GM19328 (cell line): ENCODE measurements at regions not wholly inside any gene's neighbourhood (a gene's known extent, or its start where the extent isn't known, plus 50 kb on each side); places are given as distances from the start of the nearest gene placed in this dataset.

Experiments
- ATAC-seq: cut with Tn5 transposase; IDR thresholded peaks from one replicate; pipeline ENCODE4 v1.9.1; 2021; ENCODE audit warnings: mild to moderate bottlenecking, moderate library complexity; ENCODE audit not compliant: unreplicated experiment

DNA sequence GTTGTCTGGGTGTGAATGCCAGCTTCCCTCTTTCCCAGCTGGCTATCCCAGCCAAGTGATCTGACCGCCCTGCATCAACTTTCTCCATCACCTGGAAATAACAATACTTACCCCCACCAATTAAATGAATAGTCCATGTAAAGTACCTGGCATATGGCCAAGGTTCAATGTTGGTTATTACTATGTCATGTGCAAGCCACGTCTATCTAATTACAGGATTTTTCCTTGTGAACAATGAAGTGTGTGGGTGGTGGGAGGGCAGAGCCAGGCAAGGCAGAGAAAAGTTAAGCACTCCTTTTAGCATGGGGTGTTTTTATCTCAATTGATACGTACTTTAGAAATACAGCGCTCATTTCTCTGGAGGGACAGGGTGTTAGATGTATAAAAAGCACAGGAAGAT lies 121.1 kb downstream of the NHLRC3 start:
- no peak for ATAC-seq

DNA sequence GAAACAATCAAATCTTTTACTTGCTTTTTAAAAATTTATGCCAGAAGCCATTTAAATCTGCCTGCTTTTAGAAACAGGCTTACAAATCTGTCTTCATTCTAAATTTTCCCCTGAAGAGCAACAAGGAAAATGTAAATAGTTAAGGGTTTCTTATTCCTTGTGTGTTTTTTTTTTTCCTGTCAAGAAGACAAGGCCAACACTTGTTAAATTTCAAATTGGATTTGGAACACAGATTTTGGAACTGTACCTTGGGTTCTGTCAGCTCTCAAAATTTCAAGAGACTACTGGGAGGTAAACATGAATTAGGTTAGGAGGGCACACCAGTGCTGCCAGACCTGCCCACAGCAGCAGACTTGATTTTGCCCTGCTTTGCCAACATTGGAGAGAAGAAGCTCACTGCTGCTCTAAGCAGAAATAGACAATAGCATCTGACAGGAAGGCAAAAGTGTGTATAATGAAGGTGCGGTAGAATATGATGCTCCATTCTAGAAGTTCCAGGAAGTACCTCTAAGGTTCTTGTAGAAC lies 121.7 kb downstream of the NHLRC3 start:
- no peak for ATAC-seq

DNA sequence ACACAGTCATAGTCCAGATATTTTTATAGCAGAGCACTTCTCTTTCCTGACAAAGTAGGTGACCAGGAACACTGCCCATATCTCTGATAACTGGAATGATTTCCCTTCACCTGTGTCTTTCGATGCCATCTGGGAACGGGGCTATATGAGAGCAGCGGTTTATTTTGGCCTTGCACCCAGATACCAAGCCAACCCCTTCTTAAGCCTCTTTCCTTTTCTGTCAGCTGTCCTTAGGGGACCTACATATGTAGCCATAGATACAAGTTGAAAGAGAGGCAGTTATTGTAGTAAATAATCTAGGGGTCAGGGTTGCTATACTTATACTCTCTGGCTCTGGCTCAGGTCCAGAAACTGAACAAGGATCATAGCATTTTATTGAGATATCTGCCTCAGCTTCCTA lies 128.8 kb downstream of the NHLRC3 start:
- no peak for ATAC-seq

DNA sequence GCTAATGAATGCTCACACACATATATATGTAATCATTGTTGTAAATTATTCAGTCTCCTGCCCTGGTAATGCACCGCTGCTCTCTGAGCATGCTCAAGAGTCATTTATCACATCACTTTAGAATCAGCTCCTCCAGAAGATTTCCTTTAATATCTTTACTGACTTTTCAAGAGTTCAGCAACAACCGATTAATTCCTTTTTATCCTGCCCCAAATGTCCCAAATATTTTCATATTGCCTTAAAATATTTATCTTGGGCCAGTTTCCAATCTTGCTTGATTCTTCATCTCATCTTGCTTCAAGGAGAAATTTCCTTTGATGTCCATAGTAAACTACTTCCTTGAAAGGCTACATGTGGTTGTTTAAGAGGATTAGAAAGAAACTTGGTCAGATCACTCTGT lies 132.5 kb downstream of the NHLRC3 start:
- no peak for ATAC-seq

DNA sequence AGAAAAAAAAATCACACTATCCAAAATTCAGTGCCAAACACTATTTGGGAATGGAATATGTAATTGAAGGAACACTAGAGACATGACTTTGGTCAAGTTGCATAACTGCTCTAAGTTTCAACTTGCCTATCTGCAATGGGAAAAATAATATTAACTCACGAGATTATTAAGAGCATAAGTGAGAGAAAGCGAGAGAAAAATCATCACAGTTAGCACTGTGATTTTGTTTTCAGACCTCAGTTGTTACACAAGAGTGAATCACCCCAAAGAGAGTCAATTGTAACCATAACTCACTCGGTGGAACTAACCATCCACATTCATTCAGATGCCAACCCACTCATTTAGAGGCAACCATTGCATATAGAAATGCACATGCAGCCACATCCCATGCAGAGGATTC lies 147.1 kb downstream of the NHLRC3 start:
- no peak for ATAC-seq

DNA sequence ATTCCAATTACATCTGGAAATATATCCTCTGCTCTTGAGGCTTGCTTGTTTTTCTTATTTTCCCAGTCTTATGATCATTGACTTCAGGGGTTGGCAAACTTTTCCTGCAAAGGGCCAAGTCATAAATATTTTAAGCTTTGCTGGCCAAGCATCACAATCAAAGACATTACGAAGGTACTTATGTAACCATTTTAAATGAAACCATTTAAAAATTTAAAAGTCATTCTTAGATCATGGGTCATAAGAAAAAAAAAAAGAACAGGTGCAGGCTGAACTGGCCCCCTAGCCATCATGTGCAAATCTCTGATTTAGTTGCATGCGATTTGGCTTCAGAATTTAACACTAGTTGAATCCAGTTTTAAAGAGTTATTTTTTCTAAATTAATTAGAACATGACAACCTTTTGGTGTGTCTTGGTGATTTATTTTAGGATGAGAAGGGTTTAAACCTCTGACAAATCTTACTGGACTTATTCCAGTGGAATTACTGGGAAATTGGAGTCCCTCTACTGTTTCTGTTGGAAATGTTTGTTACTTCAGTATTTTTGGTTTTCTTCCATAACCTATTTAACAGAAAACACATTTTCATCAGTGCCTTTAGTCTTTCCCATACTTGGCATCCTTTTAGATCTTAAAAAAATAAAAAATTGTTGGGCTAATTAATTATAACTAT lies 148.1 kb downstream of the NHLRC3 start:
- ATAC-seq: no peak

DNA sequence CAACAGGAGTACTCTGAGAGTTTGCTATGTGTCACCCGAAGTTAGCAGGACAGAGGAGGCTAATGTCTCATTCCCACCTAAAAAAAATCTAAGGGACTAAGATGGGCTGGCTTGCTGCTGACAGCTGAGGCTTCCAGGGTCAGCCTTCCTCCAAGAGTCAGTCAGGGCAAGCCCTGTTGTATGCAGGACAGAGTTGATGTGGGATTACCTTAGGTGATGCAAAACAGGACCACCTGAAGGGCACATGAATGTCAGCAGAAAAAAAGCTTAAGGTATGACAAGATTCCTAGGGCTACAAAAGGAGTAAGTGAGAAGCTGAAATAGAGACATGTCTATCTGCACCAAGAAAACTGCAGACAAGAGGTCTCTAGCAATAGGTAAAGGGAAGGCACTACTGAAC lies 151.5 kb downstream of the NHLRC3 start:
- no peak for ATAC-seq

DNA sequence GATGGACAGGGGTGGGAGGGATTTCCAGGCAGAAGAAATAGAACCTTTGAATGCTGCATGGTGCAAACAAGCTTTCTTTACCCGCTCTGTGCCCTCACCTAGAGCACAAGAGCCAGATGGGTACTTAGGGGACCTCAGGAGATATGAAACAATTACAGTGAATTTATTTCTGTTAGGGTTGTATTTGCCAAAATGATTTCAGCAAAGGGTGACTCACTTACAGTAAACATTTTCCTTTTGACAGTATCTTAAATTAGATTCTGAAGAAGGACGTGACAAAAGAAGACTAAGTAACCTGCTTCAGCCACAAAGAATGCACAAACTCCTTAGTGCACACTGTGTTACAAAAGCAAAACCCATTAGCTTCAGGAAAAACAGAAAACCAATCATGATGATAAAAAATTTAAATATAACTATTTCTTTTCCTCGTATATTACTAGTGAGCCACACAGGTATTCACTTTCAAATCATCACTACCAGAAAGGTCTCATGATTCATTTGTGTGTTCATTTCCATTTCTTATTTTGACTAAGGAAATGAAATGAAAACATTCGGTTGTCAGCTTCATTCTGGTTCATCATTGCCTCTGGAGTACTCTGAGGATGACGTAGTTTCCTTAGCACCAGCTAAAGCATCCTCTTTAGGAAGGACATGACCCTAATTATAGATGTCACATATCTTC lies 158.8 kb downstream of the NHLRC3 start:
- ATAC-seq: no peak

DNA sequence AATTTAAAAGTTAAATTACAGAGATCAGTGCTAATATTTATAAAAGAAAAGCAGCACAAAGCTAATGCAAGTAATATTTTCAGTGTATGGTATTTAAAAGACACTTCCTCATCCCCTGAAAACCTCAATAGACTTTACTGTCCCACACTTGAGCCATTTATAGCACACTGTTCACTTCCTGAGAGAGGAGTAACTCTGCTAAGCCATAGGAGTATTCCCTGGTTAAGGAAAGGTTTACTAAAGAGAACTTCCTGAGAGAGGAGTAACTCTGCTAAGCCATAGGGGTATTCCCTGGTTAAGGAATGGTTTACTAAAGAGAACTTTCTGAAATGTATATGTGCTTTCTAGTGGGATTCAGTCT lies 159.4 kb downstream of the NHLRC3 start:
- no peak for ATAC-seq

DNA sequence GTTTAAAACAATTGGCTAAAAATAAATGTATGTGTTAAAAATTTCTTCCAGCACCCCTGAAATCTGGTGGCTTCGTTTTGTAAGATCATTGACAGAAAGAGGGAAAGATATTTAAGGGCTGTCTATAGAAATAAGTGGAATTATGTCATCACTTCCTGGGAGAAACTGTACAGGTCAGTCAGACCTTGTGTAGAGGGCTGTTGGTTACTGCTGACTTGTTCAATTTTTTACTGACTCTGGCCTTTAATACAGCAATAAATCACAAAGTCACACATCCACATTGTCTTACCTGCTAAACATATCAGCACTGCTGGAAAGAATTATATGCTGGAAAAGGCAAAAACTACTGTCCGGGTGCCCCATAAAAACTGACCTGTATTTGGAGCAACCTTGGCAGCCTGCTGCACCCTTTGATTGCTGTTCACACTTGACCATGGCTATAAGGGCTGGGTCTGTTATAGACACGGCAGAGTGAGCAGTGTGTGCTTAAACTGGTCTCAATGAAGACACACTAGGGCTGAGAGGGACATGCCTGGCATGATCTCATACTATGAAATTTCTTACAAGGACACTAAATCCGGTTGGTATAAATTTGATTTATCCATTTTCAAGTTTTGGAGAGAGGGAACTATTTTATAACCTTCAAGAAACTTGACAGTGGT lies 162.1 kb downstream of the NHLRC3 start:
- ATAC-seq: no peak

DNA sequence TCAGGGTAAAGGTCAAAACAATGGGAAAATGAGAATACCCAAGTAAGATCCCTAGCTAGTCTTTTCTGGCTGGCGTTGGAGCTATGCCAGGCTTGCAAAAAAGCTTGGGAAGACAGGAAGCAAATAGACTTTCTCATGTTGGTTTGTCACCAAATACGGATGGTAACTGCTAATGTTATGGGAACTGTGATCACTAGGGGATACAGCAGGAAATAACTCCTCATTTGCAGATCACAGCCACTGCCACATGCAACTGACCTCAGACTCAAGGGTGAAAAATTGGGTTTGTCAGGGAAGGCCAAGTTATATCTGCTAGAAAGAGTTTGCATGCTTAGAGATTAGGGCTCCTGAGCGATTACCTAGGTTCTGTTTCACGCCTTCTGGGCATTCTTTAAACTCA lies 162.9 kb downstream of the NHLRC3 start:
- no peak for ATAC-seq

DNA sequence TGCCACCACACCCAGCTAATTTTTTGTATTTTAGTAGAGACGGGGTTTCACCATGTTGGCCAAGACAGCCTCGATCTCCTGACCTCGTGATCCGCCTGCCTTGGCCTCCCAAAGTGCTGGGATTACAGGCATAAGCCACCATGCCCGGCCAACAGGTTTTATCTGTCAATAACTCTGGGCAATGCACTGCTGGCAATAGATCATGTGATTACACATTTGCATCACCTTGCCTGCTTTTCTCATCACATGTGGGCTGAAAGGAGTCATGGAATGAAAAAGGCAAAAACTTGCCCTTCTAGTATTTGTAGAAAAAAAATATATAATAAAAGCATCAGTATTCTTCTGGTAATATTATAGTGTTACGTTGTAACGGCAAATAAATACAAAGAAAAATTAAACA lies 164.5 kb downstream of the NHLRC3 start:
- no peak for ATAC-seq

DNA sequence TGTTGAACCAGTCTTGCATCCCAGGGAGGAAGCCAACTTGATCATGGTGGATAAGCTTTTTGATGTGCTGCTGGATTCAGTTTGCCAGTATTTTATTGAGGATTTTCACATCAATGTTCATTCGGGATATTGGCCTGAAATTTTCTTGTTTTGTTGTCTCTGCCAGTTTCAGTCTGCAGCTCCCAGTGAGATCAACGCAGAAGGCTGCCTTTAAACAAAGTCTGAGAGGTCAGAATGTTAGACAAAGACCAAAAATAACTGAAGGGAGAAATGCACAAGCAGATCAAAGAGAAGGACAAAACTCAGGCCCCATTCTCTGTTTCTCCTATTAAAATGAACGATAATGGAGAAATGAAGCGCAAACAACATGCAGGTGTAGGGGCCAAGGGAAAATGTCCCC lies 170.4 kb downstream of the NHLRC3 start:
- no peak for ATAC-seq

DNA sequence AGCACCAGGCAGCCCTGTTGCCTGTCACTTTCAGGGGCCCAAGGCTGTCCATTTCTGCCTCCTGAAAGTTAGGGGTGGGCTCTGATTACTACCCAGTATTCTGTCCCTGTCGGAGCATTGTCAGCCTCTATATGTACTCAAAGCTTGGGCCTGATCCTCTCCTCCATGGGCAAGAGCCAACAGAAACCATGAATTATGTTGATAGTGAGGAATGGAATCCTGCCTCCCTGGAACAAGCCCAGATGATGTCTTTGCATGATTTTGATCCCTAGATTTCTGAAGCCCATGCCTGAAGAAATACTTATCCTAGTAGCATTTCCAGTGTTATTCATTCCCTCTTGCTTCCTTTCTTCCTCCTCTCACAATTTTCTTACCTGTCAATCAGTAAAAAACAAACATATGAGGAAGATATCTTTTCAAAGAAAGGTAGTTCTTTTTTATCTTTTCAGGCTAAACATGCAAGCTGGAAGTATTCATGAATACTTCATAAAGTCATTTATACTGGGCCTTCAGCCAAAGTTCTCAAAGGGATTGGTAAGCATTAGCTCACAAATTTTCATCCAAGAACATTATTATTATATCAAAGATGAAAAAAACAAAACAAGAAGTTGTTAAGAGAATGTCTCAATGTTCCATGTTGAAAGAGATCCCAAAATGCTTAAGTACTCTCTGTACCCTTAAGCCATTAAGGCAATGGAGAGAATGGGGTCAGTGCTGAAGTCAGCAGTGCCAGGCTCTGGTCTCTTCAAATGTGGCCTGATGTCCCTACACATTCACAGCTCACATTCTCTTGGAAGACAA lies 171.7 kb downstream of the NHLRC3 start:
- no peak for ATAC-seq

DNA sequence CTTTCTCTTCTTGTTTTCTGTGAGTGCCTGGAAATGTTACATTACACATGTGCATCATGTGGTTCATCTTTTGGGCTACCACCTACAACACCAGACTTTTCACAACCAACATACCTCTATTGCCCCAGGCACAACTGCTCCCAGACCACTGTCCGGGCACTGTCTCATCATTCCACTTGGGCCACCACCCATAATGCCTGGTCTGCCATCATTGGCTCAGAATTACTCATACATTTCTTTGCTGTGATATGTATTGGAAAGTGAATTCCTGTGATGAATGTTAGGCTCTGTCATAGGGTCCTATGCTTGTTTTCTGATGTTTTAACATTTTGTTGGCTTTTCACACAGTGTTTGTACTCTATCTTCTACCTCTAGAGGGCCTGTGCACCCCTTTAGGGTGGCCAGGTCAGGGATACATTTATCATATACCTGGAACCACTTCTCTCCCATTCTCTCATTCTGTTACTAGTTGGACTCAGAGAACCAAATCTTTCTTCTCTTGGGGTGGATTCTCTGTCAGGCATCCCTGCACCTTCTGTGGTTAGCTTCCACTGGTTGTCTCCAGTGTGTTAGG lies 172.8 kb downstream of the NHLRC3 start:
- ATAC-seq: no peak

DNA sequence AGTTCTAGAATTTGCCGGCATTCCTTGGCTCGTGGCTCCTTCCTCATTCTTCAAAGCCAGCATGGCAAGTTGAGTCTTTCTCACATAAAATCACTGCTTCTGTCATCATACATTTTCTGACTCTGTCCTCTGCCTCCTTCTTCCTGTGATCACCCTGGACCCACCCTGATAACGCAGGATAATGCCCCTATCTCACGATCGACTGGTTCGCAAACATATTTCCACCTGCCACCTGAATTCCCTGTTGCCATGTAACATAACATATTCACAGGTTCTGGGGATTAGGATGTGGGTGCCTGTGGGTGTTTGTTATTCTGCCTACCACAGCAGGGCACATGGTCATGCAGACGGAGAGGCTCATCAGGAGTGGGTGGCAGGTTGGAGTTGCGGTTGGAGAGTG lies 177.7 kb downstream of the NHLRC3 start:
- ATAC-seq: no peak

DNA sequence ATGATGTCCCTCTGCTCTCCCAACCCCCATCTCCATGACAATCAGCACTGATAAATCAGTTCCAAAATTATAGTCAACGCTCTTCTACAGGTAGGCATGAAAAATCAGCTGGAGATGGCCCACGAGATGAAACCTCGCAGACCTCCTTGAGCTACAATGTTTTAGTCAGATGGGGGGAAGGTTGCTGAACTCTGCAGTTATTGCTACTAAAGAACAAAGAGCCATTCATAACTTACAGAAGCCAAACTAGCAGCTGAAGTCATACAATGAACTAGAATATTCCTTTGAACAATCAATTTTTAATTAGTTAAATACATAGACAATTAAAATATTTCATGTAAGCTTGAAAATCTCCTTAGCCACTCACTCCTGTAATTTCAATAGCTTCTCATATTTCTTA lies 179.2 kb downstream of the NHLRC3 start:
- no peak for ATAC-seq

DNA sequence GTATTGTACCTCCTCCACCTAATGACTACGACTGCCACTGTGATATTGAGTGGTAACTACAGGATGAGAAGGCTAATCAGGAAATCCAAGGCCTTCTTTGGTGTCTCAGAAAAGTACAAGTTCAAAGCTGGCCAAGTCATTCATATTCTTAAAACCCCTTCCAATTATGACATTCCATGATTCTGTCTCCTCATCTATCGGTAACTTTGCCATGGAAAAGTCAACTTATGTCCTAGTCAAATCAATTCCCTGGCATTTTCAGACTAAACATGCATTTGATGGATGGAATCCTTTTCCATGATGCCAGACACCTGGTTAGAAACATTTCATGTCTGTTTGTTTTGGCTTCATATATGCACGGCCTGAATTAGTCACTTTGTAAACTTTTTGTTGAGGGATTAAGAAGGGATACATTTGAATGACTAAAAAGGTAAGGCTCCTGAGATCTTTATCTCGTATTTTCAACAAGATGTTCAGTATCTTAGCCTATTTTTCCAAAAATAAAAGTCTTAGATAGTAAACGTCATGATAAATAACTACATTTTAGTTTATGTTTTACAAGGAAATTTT lies 186.5 kb downstream of the NHLRC3 start:
- no peak for ATAC-seq

DNA sequence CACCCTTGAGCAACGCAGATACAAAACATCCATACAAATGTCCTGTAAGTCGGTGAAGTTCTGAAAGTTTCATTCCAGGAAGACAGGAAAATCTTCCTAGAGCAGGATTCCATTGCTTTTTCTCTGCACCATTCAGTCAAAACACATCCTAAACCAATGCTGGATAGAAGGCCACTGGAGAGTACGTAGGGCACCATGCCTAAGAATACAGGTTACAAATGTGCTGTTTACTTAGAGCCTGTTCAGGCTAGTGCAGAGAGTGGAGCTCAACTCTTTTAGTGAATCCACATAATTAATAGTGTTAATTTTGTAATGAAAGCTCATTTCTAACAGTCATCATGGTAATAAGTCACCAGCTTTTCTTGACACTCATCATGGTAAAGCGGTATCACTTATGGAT lies 187.6 kb downstream of the NHLRC3 start:
- ATAC-seq: no peak

DNA sequence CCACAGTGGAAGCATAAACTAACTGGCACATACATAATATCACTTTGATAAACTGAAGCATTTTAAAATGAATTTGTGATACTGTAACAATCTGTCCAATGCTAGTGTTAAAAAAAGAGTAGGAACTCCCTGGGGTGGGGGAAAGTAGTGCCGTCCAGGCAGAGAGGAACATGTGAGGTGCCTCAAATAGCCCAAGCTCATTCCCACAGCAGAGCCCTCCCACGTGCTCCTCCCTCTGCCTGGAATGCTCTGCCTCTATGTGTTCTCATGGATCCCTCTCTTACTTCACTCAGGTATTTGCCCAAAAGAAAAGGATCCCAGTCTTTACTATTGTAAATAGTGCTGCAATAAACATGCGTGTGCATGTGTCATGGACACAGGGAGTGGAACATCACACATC lies 188.1 kb downstream of the NHLRC3 start:
- ATAC-seq: no peak
